HCT116 (cell line): ENCODE measurements at regions not wholly inside any gene's neighbourhood (a gene's known extent, or its start where the extent isn't known, plus 50 kb on each side); places are given as distances from the start of the nearest gene placed in this dataset.

Experiments
- ATAC-seq: fragments of 200-7000 bp; cut with Tn5 transposase; 2 replicates; pipeline ENCODE4 v1.9.1; 2020; ENCODE audit warnings: mild to moderate bottlenecking, moderate library complexity
- BruUV-seq: library from RNA; stranded (reverse); fragments of 400-500 nt; replicated peaks from 2 replicates; lab custom pipeline; 2021; lab: Mats Ljungman, UMichigan
- CTCF ChIA-PET: fragments of 300-600 bp; sonication (Branson Sonifier 250); formaldehyde crosslinking; loops from one replicate; lab custom pipeline; 2021; ENCODE audit warnings: antibody characterized with exemption; lab: Charles Lee
- POLR2A ChIA-PET: fragments of 300-600, 350-600 bp; sonication (Branson Sonifier 250); formaldehyde crosslinking; loops from one replicate; lab custom pipeline; 2021; ENCODE audit warnings: antibody characterized with exemption; lab: Charles Lee
- RAD21 ChIA-PET, 2 experiments: fragments of 300-600 bp; sonication (Branson Sonifier 250); formaldehyde crosslinking; loops; one replicate each; lab custom pipeline; 2023; ENCODE audit warnings: low total read pairs in 2 of 2; ENCODE audit not compliant: uncharacterized antibody in 2 of 2, unreplicated experiment in 2 of 2, low non-redundant PET in 1 of 2; lab: Charles Lee
- DNase-seq: peaks from one replicate; pipeline ENCODE4 v3.0.0-alpha.2; 2010; ENCODE audit warnings: low read depth, low spot score
- H2AFZ ChIP-seq: fragments of 200-600 bp; shearing (Covaris generic), sonication (generic); 2 replicates; pipeline ENCODE4 v1.6.1; 2017; ENCODE audit warnings: low read depth, mixed run types, mixed read lengths, antibody characterized with exemption, low read length; ENCODE audit not compliant: poor library complexity, severe bottlenecking
- H3K27ac ChIP-seq: 2 replicates; pipeline ENCODE4 v1.5.1; 2012; ENCODE audit warnings: low read depth, low read length
- H3K27me3 ChIP-seq: fragments of 200-600 bp; sonication (generic); 2 replicates; pipeline ENCODE4 v1.6.1; 2016; ENCODE audit warnings: mixed run types, low read length, mixed read lengths; ENCODE audit not compliant: insufficient read depth
- H3K36me3 ChIP-seq, 2 experiments: fragments of 200-500 bp in 1 of 2; fragments of 200-600 bp in 1 of 2; sonication (Bioruptor generic) in 1 of 2; sonication (generic) in 1 of 2; 2 replicates each; pipeline versions ENCODE4 v1.5.1 to v1.6.1; 2014 to 2016; ENCODE audit warnings: low read length in 2 of 2, inconsistent platforms in 1 of 2, mixed read lengths in 1 of 2, mixed run types in 1 of 2; ENCODE audit not compliant: insufficient read depth in 2 of 2, control insufficient read depth in 1 of 2
- H3K4me1 ChIP-seq, 2 experiments: fragments of 200-600 bp in 1 of 2; sonication (generic) in 1 of 2; 2 replicates each; pipeline versions ENCODE4 v1.5.1 to v1.6.1; 2012 to 2017; ENCODE audit warnings: low read length in 2 of 2, inconsistent platforms in 1 of 2, mild to moderate bottlenecking in 1 of 2, mixed read lengths in 1 of 2, mixed run types in 1 of 2, moderate library complexity in 1 of 2; ENCODE audit not compliant: insufficient read depth in 2 of 2, control insufficient read depth in 1 of 2
- H3K4me2 ChIP-seq: fragments of 200-600 bp; sonication (generic); 2 replicates; pipeline ENCODE4 v1.6.1; 2017; ENCODE audit warnings: mixed run types, low read length, mixed read lengths
- H3K4me3 ChIP-seq, 2 experiments: fragments of 200-600 bp in 1 of 2; sonication (generic) in 1 of 2; replicated peaks in 1 of 2; 2 replicates each; pipeline ENCODE4 v1.5.1; 2011 to 2016; ENCODE audit warnings: low read length in 2 of 2, control low read depth in 1 of 2, low read depth in 1 of 2, mild to moderate bottlenecking in 1 of 2, mixed read lengths in 1 of 2, mixed run types in 1 of 2
- H3K79me2 ChIP-seq: fragments of 200-600 bp; sonication (generic); 2 replicates; pipeline ENCODE4 v1.6.1; 2017; ENCODE audit warnings: mild to moderate bottlenecking, mixed run types, low read length, moderate library complexity, mixed read lengths; ENCODE audit not compliant: insufficient read depth
- H3K9ac ChIP-seq: fragments of 200-600 bp; sonication (generic); 2 replicates; pipeline ENCODE4 v1.6.1; 2016; ENCODE audit warnings: low read length, mixed read lengths
- H3K9me2 ChIP-seq: fragments of 200-600 bp; sonication (generic), shearing (Covaris generic); 2 replicates; pipeline ENCODE4 v1.6.1; 2017; ENCODE audit warnings: mixed run types, mild to moderate bottlenecking, moderate library complexity; ENCODE audit not compliant: insufficient read depth
- H3K9me3 ChIP-seq, 2 experiments: fragments of 200-500 bp in 1 of 2; fragments of 200-600 bp in 1 of 2; sonication (Bioruptor generic) in 1 of 2; sonication (generic) in 1 of 2; 2 replicates each; pipeline ENCODE4 v1.6.1; 2014 to 2017; ENCODE audit warnings: low read length in 2 of 2, mixed read lengths in 2 of 2, inconsistent platforms in 1 of 2, low read depth in 1 of 2, mild to moderate bottlenecking in 1 of 2, mixed run types in 1 of 2, moderate library complexity in 1 of 2; ENCODE audit not compliant: control insufficient read depth in 1 of 2, insufficient read depth in 1 of 2
- H4K20me1 ChIP-seq: fragments of 200-600 bp; sonication (generic), shearing (Covaris generic); 2 replicates; pipeline ENCODE4 v1.6.1; 2017; ENCODE audit warnings: mixed run types, mild to moderate bottlenecking, moderate library complexity; ENCODE audit not compliant: insufficient read depth
- ATF3 ChIP-seq: IDR thresholded peaks from 2 replicates; pipeline ENCODE4 v1.6.1; 2012
- CBX3 ChIP-seq: IDR thresholded peaks from 2 replicates; pipeline ENCODE4 v1.6.1; 2012; ENCODE audit warnings: low read depth
- POLR2A ChIP-seq: IDR thresholded peaks from 2 replicates; pipeline ENCODE4 v1.7.0; 2011; ENCODE audit warnings: borderline replicate concordance; ENCODE audit not compliant: insufficient read depth, insufficient read length; ENCODE audit errors: extremely low read depth
- RAD21 ChIP-seq: IDR thresholded peaks from 2 replicates; pipeline ENCODE4 v1.6.1; 2012; ENCODE audit warnings: low read depth, mild to moderate bottlenecking
- SIN3A ChIP-seq: IDR thresholded peaks from 2 replicates; pipeline ENCODE4 v1.6.1; 2012; ENCODE audit warnings: low read depth
- intact Hi-C: fragments of 100-400 bp; cut with micrococcal nuclease; formaldehyde crosslinking; loops from 2 replicates; pipeline ENCODE4 v1.10.0; 2022
- TF ChIP-seq, protein P1 (sequence below), 3 experiments: fragments of 200-600 bp in 1 of 3; sonication (generic) in 1 of 3; IDR thresholded peaks in 2 of 3; conservative IDR thresholded peaks in 1 of 3; 2 replicates each; pipeline ENCODE4 v1.5.1; 2012 to 2017; ENCODE audit warnings: low read depth in 2 of 3, low read length in 2 of 3, antibody characterized with exemption in 1 of 3, borderline replicate concordance in 1 of 3, control low read depth in 1 of 3, mild to moderate bottlenecking in 1 of 3, mixed read lengths in 1 of 3, mixed run types in 1 of 3, moderate library complexity in 1 of 3; ENCODE audit not compliant: insufficient read depth in 1 of 3

DNA sequence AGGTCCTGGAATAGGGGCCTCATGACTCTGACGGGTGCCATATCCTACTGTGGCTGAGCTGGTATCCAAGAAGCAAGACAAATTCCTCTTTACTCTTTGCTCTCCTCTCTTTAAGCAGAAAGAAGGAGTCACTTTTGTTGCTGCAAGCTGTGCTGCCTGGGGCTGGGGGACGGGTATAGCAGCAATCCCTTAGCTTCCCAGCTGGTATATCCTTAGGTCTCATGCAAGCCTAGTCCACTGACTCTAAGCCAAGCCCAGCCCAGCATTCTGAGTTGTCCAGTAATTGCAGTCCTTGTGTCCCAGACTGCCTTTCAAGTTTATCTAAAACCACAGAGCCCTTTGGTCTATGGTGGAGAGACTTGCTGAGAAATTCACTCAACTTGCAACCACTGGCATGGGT, 893.0 kb upstream of the PRR20A start:
- H3K4me2 ChIP-seq = no peak overlapping the region
- no peak overlapping the region for H3K9ac ChIP-seq
- no peak overlapping the region for H3K27ac ChIP-seq
- no peak for TF ChIP-seq SIN3A
- no peak for TF ChIP-seq RAD21
- no peak for TF ChIP-seq ATF3
- no peak overlapping the region for H2AFZ ChIP-seq
- H3K36me3 ChIP-seq = no peaks in the 10 kb centered on the region
- ChIA-PET CTCF (no interaction called here), RAD21 (no interaction called here), POLR2A (no interaction called here)
- H3K4me3 ChIP-seq = no peak overlapping the region
- no peaks in the 10 kb centered on the region for H3K4me1 ChIP-seq
- DNase-seq (no peak), ATAC-seq (no peak)
- no peaks in the 10 kb centered on the region for H4K20me1 ChIP-seq
- no peaks in the 10 kb centered on the region for H3K9me2 ChIP-seq
- no TSS peak for BruUV-seq
- H3K79me2 ChIP-seq = no peaks in the 10 kb centered on the region
- H3K27me3 ChIP-seq = no peaks in the 10 kb centered on the region
- peaks cover 10 to 38% of the 10 kb centered on the region in 2 experiments; a peak in 2 of 4 replicates for H3K9me3 ChIP-seq
- intact Hi-C loops = no loop called here

DNA sequence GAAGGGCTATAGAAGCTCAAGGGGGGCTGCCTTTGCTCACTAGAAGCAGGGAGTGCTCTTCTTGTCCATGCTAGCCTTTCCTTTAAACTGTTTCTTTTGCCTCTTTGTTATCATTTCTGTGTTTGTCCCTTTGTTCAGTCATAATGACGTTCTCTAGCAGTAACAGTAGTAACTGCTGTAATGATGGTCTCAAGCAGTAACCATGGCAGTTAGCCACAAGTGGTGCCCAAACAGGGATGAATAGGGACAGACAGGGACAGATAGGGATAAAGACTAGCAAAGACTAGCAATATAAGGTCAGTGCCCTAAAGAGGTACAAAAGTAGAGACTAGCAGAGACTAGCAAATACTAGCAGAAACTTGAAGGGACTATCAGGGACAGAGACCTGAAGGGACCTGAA, 869.0 kb upstream of the PRR20A start:
- Histone ChIP-seq H3K27ac (no peak overlapping the region), H4K20me1 (no peaks in the 10 kb centered on the region), H3K4me3 (no peak overlapping the region), H3K9me2 (no peaks in the 10 kb centered on the region), H3K4me2 (no peak overlapping the region), H2AFZ (no peak overlapping the region), H3K9me3 (peaks cover 3 to 17% of the 10 kb centered on the region in 2 experiments; a peak in 3 of 4 replicates), H3K27me3 (no peaks in the 10 kb centered on the region), H3K79me2 (no peaks in the 10 kb centered on the region), H3K9ac (no peak overlapping the region), H3K36me3 (no peaks in the 10 kb centered on the region), H3K4me1 (no peaks in the 10 kb centered on the region)
- DNase-seq (no peak), ATAC-seq (no peak)
- no TSS peak for BruUV-seq
- intact Hi-C loops = no loop called here
- TF ChIP-seq SIN3A (no peak), CBX3 (no peak), POLR2A (no peak)
- TF ChIP-seq, protein P1, sequence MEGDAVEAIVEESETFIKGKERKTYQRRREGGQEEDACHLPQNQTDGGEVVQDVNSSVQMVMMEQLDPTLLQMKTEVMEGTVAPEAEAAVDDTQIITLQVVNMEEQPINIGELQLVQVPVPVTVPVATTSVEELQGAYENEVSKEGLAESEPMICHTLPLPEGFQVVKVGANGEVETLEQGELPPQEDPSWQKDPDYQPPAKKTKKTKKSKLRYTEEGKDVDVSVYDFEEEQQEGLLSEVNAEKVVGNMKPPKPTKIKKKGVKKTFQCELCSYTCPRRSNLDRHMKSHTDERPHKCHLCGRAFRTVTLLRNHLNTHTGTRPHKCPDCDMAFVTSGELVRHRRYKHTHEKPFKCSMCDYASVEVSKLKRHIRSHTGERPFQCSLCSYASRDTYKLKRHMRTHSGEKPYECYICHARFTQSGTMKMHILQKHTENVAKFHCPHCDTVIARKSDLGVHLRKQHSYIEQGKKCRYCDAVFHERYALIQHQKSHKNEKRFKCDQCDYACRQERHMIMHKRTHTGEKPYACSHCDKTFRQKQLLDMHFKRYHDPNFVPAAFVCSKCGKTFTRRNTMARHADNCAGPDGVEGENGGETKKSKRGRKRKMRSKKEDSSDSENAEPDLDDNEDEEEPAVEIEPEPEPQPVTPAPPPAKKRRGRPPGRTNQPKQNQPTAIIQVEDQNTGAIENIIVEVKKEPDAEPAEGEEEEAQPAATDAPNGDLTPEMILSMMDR (IDR thresholded peaks at IDR 0.05 in 2 of 3, conservative IDR thresholded peaks at IDR 0.05 in 1 of 3; ENCODE audit: borderline replicate concordance in 1 of 3, insufficient read depth in 1 of 3, low read depth in 2 of 3, low read length in 2 of 3) = no peak
- POLR2A ChIA-PET = no interaction called here
- CTCF ChIA-PET = no interaction called here
- RAD21 ChIA-PET = no interaction called here
